Activated gamma-delta T cell treated with anti-CD3 and anti-CD28 coated beads, Interleukin-2, amount 50 U/mL, for 16 hours (primary cell): ENCODE measurements at regions not wholly inside any gene's neighbourhood (a gene's known extent, or its start where the extent isn't known, plus 50 kb on each side); places are given as distances from the start of the nearest gene placed in this dataset.

Source experiments
- DNase-seq: peaks from one replicate; pipeline ENCODE4 v3.0.0-alpha.2; 2020; ENCODE audit warnings: low read depth

GRCh38 chr19:33898062-33898677 is 101.5 kb downstream of the KCTD15 start:
- no peak for DNase-seq

DNA sequence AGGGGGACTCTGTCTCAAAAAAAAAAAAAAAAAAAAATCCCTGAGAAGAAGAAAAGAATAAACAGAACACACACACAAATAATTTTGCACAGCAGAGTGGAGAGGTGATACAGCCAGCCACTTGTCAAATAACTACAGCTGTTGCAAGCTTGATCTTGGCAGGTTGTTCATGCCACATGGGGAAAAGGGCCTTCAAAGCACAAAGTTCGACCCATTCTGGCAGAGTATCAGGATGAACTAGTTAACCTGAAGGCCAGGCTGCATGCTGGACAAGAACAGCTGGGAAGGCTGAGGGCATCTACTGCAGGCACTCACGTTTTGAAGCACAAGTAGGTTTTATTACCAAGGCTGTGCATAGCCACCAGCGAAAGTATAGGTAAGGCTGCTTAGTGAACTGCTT is 104.1 kb downstream of the KCTD15 start:
- DNase-seq, result no peak

DNA sequence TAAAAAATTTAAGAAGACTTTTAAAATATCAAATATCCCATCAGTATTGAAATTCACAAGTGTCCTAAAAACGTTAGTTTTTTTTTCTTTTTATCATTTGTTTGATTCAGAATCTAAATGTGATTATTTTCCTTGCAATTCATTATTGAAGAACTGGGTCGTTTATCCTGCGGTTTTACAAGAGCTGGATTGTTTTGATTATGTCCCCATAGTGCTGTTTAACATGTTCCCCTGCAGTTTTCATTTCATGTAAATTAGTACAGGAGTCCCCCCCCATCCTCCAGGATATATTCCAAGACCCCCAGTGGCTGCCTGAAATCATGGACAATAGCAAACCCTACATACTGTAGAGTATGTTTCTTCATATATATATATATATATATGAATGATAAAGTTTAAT is 105.7 kb downstream of the KCTD15 start:
- DNase-seq, result no peak

- DNase-seq, result no peak
These were observed 106.3 kb downstream of the KCTD15 start for GRCh38 chr19:33902802-33903488.

DNA sequence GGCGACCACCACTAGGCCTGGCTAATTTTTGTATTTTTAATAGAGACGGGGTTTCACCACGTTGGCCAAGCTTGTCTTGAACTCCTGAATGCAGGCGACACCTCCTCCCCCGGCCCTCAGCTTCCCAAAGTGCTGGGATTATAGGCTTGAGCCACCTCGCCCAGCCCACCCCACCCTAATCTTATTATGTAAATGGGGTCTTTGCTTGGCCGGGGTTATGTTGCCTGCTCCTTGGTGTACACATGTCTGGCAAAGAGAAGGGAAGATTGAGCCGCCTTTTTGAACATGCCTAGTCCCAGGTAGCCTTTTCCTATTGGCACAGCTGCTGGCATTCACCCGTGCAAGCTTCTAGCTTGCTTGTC is 106.8 kb downstream of the KCTD15 start:
- no peak for DNase-seq

DNA sequence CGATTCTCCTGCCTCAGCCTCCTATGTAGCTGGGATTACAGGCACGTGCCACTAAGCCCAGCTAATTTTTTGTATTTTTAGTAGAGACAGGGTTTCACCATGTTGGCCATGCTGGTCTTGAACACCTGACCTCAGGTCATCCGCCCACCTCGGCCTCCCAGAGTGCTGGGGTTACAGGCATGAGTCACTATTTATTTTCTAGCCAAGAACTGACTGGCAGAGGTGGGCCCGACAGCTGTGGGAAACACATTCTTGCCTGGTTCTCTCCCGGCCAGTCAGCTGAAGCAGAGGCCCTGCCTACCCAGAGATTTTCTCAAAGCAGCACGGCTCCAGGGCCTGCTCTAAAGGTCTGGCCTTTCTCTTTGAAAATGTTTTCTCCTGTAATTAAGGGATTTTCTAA is 108.0 kb downstream of the KCTD15 start:
- no peak for DNase-seq

GRCh38 chr19:33905473-33905936 is 108.8 kb downstream of the KCTD15 start:
- no peak for DNase-seq

- DNase-seq, result no peak
These were observed 109.4 kb downstream of the KCTD15 start for GRCh38 chr19:33905937-33906577.

- DNase-seq, result no peak
These were observed 110.1 kb downstream of the KCTD15 start for GRCh38 chr19:33906578-33907335.

GRCh38 chr19:33910922-33911321 is 114.3 kb downstream of the KCTD15 start:
- DNase-seq, result no peak

DNA sequence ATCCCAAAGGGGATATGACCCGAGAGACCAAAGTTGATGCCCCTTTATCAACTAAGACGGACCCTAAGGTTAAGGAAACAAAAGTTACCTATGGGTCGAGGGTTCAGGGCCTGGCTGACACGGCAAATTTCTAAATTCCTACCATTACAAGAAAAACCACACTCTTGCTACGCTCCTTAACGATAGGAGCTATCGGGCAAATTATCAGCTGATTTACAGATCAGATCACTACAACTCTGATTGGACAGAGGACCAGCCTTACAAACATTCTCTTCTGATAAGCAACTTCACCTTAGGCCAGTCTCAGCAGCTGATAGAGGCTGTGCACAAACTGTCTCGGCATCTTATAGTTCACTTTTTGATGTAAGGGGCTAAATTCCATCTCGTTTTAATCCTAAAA is 117.9 kb downstream of the KCTD15 start:
- no peak for DNase-seq

- no peak for DNase-seq
These were observed 120.1 kb downstream of the KCTD15 start for GRCh38 chr19:33916792-33917191.

- DNase-seq, result no peak
These were observed 122.6 kb downstream of the KCTD15 start for GRCh38 chr19:33919291-33919690.

GRCh38 chr19:33921165-33921564 is 124.5 kb downstream of the KCTD15 start:
- DNase-seq, result no peak

GRCh38 chr19:33926306-33926705 is 129.6 kb downstream of the KCTD15 start:
- no peak for DNase-seq

DNA sequence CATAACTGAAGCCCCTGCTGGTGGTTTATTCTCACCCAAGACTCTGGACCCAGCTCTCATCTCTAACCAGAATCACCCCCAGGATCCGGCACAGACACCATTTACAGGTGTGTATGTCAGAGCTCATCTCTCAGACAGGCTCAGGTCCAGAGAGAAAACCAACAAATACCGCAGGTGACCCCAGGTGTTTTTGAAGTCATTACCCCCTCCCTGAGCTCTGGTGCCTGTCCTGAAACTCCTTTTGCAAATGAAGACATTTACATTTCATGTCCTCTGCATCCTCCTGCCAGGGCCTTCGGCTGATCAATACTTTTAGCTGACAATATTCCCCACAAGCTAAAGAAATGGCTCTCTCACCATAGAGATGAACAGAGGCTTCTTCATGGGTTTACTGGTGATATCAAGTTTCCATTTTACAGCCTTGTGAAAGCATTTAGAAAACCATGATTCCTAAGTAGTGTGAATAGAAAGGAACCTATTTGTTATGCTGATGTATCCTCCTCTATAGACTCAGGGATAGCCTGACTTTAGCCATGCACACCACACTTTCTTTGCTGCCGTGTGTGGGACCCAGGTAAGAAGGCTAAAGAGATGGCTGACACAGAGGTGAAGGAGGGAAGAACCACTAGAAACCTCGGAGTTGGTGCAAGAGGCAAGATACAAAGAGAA is 131.3 kb downstream of the KCTD15 start:
- DNase-seq, result no peak

DNA sequence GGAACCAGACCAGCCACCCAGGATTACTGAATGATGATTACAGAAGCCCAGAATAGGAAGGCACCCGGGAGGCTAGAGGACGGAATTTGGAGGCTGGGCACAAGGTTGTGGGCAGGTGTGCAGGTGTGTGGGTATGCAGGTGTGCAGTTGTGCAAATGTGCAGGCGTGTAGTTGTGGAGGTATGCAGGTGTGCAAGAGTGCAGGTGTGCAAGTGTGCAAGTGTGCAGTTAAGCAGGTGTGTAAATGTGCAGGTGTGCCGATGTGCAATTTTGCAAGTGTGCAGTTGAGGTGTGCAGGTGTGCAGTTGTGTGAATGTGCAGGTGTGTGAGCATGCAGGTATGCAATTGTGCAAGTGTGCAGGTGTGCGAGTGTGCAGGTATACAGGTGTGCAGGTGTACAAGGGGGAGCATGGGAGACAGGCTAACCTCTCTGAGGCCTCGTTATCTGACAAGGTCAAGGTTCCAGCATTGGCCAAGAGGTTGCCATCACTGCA is 131.8 kb downstream of the KCTD15 start:
- no peak for DNase-seq

- DNase-seq, result no peak
These were observed 137.3 kb downstream of the KCTD15 start for GRCh38 chr19:33933931-33934330.

DNA sequence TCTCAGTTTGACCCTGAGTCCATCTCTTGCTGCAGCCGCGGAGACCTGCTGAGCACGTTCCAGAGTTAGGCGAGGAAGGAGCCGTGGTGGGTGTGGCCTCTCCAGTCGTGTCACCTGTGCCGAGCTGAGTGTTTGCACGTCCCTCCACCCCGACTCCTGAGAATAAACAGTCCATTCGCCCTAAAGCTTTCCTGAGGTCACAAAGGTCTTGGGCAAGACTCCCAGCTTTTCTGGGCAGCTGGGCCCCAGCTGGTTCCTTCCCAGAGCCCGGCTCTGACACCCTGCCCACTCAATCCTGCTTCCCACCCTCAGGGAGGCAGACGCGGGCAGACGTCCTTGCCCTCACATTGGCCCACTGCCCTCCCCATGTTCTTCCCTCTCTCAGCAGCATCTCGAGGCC is 142.2 kb downstream of the KCTD15 start:
- DNase-seq, result no peak

GRCh38 chr19:33941133-33941532 is 144.5 kb downstream of the KCTD15 start:
- DNase-seq, result no peak

DNA sequence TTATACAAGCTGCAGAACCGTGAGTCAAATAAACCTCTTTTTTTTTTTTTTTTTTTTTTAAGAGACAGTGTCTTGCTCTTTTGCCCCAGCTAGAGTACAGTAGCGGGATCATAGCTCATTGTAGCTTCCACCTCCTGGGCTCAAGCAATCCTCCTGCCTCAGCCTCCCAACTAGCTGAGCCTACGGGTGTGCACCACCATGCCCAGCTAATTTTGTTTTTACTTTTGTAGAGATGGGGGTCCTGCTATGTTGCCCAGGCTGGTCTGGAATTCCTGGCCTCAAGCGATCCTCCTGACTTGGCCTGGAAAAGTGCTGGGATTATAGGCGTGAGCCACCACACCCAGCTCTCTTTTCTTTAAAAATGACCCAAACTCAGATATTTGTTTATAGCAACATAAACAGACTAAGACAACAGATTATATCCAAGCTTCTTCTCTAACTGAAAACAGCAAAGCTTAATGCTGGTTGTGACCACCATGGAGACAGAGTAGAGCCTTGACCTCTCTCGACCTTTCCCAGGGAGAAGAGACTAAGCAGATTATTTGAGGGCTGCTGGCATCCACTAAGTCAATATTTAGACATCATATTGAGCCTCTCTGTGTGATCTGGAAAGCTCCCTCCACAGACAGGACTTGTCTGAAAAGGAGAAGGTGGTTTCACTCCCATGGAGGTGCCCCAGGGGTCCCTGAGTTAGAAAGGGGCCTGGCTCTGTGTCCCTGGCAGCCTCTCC is 150.0 kb downstream of the KCTD15 start:
- DNase-seq, result no peak
